ENCODE measurements at regions not wholly inside any gene's neighbourhood (a gene's known extent, or its start where the extent isn't known, plus 50 kb on each side); places are given as distances from the start of the nearest gene placed in this dataset.

GRCh38 chr9:16058131-16058549 is 505.3 kb downstream of the CCDC171 start:
- no peaks in the 10 kb centered on the region for H3K36me3 ChIP-seq (replicated peaks in 1 of 2)
- TF ChIP-seq CTCF (IDR thresholded peaks at IDR 0.05): no peak
- no peak for TF ChIP-seq POLR2A (IDR thresholded peaks at IDR 0.05)
- intact Hi-C loops (cut with DNase I): no loop called here
- no peak overlapping the region for H3K27ac ChIP-seq
- no peak overlapping the region for H3K4me3 ChIP-seq
- H3K27me3 ChIP-seq: no peaks in the 10 kb centered on the region
- DNase-seq: no peak
- no peaks in the 10 kb centered on the region for H3K9me3 ChIP-seq (replicated peaks in 1 of 3)
- H3K4me1 ChIP-seq (replicated peaks in 1 of 2): no peaks in the 10 kb centered on the region
- WGBS, 4 donors: 58 to 67% (median 63%) methylated on average over 7 of the region's 7 CpGs

GRCh38 chr9:16060436-16061129 is 507.7 kb downstream of the CCDC171 start:
- WGBS, 4 donors: 77 to 80% (median 79%) methylated on average over 3 of the region's 3 CpGs
- intact Hi-C loops (cut with DNase I): no loop called here
- no peak for DNase-seq
- no peak overlapping the region for H3K27ac ChIP-seq
- TF ChIP-seq CTCF (IDR thresholded peaks at IDR 0.05) (no peak), POLR2A (IDR thresholded peaks at IDR 0.05) (no peak)
- no peak overlapping the region for H3K4me3 ChIP-seq
- no peaks in the 10 kb centered on the region for H3K36me3 ChIP-seq (replicated peaks in 1 of 2)
- H3K27me3 ChIP-seq: no peaks in the 10 kb centered on the region
- H3K9me3 ChIP-seq (replicated peaks in 1 of 3): no peaks in the 10 kb centered on the region
- H3K4me1 ChIP-seq (replicated peaks in 1 of 2): no peaks in the 10 kb centered on the region

- TF ChIP-seq CTCF (IDR thresholded peaks at IDR 0.05) (no peak), POLR2A (IDR thresholded peaks at IDR 0.05) (no peak)
- intact Hi-C loops (cut with DNase I): no loop called here
- Histone ChIP-seq H3K4me1 (replicated peaks in 1 of 2) (no peaks in the 10 kb centered on the region), H3K4me3 (no peak overlapping the region), H3K9me3 (replicated peaks in 1 of 3) (no peaks in the 10 kb centered on the region), H3K36me3 (replicated peaks in 1 of 2) (no peaks in the 10 kb centered on the region), H3K27ac (no peak overlapping the region), H3K27me3 (no peaks in the 10 kb centered on the region)
- WGBS, 4 donors: 91 to 95% (median 92%) methylated on average over 9 of the region's 9 CpGs
- no peak for DNase-seq
These were observed 509.8 kb downstream of the CCDC171 start for GRCh38 chr9:16062542-16063240.

GRCh38 chr9:16063241-16063591 is 510.4 kb downstream of the CCDC171 start:
- no peaks in the 10 kb centered on the region for H3K9me3 ChIP-seq (replicated peaks in 1 of 3)
- DNase-seq: no peak
- H3K27me3 ChIP-seq: no peaks in the 10 kb centered on the region
- TF ChIP-seq CTCF (IDR thresholded peaks at IDR 0.05): no peak
- no peak for TF ChIP-seq POLR2A (IDR thresholded peaks at IDR 0.05)
- H3K4me3 ChIP-seq: no peak overlapping the region
- H3K27ac ChIP-seq: no peak overlapping the region
- H3K36me3 ChIP-seq (replicated peaks in 1 of 2): no peaks in the 10 kb centered on the region
- WGBS, 4 donors: 78 to 87% (median 82%) methylated on average over 5 of the region's 5 CpGs
- H3K4me1 ChIP-seq (replicated peaks in 1 of 2): no peaks in the 10 kb centered on the region
- intact Hi-C loops (cut with DNase I): no loop called here

Data from adrenal gland (tissue), 9 donors.